Activated CD4-positive, alpha-beta memory T cell treated with anti-CD3 and anti-CD28 coated beads for 36 hours (primary cell): ENCODE measurements at regions not wholly inside any gene's neighbourhood (a gene's known extent, or its start where the extent isn't known, plus 50 kb on each side); places are given as distances from the start of the nearest gene placed in this dataset.
"Not testable (repeated sequence)": the region's sequence is repeated elsewhere in the genome, so short reads cannot be mapped to it uniquely, and the experiment has no call there.

Experiments
- CTCF ChIA-PET: fragments of 350-600 bp; sonication (Branson Sonifier 250); formaldehyde crosslinking; loops from one replicate; lab custom pipeline; 2021; ENCODE audit warnings: antibody characterized with exemption, inconsistent platforms; lab: Charles Lee
- POLR2A ChIA-PET: fragments of 350-600 bp; sonication (Branson Sonifier 250); formaldehyde crosslinking; loops from one replicate; lab custom pipeline; 2021; ENCODE audit warnings: antibody characterized with exemption; lab: Charles Lee
- DNase-seq: peaks from one replicate; pipeline ENCODE4 v3.0.0-alpha.2; 2020
- H3K27ac Mint-ChIP-seq: one replicate; pipeline ENCODE4 v1.8.0; 2021; ENCODE audit warnings: mixed read lengths
- H3K27me3 Mint-ChIP-seq: one replicate; pipeline ENCODE4 v1.8.0; 2021; ENCODE audit warnings: mixed read lengths
- H3K36me3 Mint-ChIP-seq: one replicate; pipeline ENCODE4 v1.8.0; 2021; ENCODE audit warnings: mixed read lengths
- H3K4me1 Mint-ChIP-seq: one replicate; pipeline ENCODE4 v1.8.0; 2021; ENCODE audit warnings: low read depth, mixed read lengths
- H3K4me3 Mint-ChIP-seq: one replicate; pipeline ENCODE4 v1.8.0; 2021; ENCODE audit warnings: mild to moderate bottlenecking, mixed read lengths
- H3K9me3 Mint-ChIP-seq: one replicate; pipeline ENCODE4 v1.8.0; 2021; ENCODE audit warnings: mixed read lengths
- intact Hi-C: fragments of 100-400 bp; cut with micrococcal nuclease; formaldehyde crosslinking; loops from one replicate; pipeline ENCODE4 v1.15.1; 2023

DNA sequence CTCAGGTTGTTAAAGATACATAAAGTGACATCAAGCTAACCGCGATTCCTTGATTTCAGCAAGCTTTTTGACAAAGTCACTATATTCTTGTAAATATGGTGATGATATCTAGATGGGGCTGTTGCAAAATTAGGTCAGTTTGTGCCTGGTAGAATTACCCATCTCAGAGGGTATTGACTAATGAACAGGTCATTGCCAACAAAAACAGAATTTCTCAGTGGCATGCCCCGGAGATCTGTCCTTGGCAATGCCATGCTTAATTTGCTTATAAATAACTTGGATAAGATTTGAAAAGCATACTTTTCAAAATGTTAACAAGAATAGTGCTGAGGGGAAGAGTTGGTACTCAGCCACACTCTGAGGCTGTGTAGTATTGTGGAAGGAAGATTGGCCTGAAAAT, 783.3 kb upstream of the SEMA6A start:
- Mint-ChIP-seq H3K4me1 (no peaks in the 10 kb centered on the region), H3K9me3 (peaks cover 7% of the 10 kb centered on the region), H3K4me3 (no peak overlapping the region), H3K27ac (no peak overlapping the region), H3K36me3 (no peaks in the 10 kb centered on the region), H3K27me3 (no peaks in the 10 kb centered on the region)
- ChIA-PET CTCF (no interaction called here), POLR2A (no interaction called here)
- no peak for DNase-seq
- intact Hi-C loops: no loop called here

GRCh38 chr5:117347280-117347679, 772.7 kb upstream of the SEMA6A start:
- Mint-ChIP-seq H3K27me3 (no peaks in the 10 kb centered on the region), H3K27ac (no peak overlapping the region), H3K4me1 (no peaks in the 10 kb centered on the region), H3K4me3 (no peak overlapping the region), H3K36me3 (no peaks in the 10 kb centered on the region), H3K9me3 (peaks cover 2% of the 10 kb centered on the region)
- intact Hi-C loops: no loop called here
- ChIA-PET POLR2A (no interaction called here), CTCF (no interaction called here)
- no peak for DNase-seq

GRCh38 chr5:117343726-117344125, 769.1 kb upstream of the SEMA6A start:
- H3K4me1 Mint-ChIP-seq, DNase-seq, intact Hi-C loops, H3K36me3 Mint-ChIP-seq, H3K27ac Mint-ChIP-seq, H3K9me3 Mint-ChIP-seq, H3K27me3 Mint-ChIP-seq, H3K4me3 Mint-ChIP-seq, CTCF ChIA-PET: not testable (repeated sequence)
- POLR2A ChIA-PET: interaction anchor here (0.7 kb wide), 1 partner anchor 104 kb away, joined by 3 read pairs; no protein-coding TSS in a partner anchor

- no peak overlapping the region for H3K27ac Mint-ChIP-seq
- H3K27me3 Mint-ChIP-seq: no peaks in the 10 kb centered on the region
- no peak for DNase-seq
- no peaks in the 10 kb centered on the region for H3K4me1 Mint-ChIP-seq
- intact Hi-C loops: no loop called here
- no peaks in the 10 kb centered on the region for H3K36me3 Mint-ChIP-seq
- POLR2A ChIA-PET: no interaction called here
- CTCF ChIA-PET: no interaction called here
- H3K9me3 Mint-ChIP-seq: no peaks in the 10 kb centered on the region
- no peak overlapping the region for H3K4me3 Mint-ChIP-seq
These were observed 762.6 kb upstream of the SEMA6A start for GRCh38 chr5:117337064-117337749.

GRCh38 chr5:117336208-117336607, 761.6 kb upstream of the SEMA6A start:
- no peaks in the 10 kb centered on the region for H3K9me3 Mint-ChIP-seq
- H3K27me3 Mint-ChIP-seq: no peaks in the 10 kb centered on the region
- ChIA-PET POLR2A (no interaction called here), CTCF (no interaction called here)
- no peak overlapping the region for H3K27ac Mint-ChIP-seq
- H3K36me3 Mint-ChIP-seq: no peaks in the 10 kb centered on the region
- no peak overlapping the region for H3K4me3 Mint-ChIP-seq
- H3K4me1 Mint-ChIP-seq: no peaks in the 10 kb centered on the region
- no peak for DNase-seq
- intact Hi-C loops: no loop called here

GRCh38 chr5:117333011-117333410, 758.4 kb upstream of the SEMA6A start:
- CTCF ChIA-PET: no interaction called here
- Mint-ChIP-seq H3K4me3 (no peak overlapping the region), H3K9me3 (no peaks in the 10 kb centered on the region), H3K36me3 (no peaks in the 10 kb centered on the region), H3K4me1 (no peaks in the 10 kb centered on the region), H3K27me3 (no peaks in the 10 kb centered on the region), H3K27ac (no peak overlapping the region)
- POLR2A ChIA-PET: no interaction called here
- intact Hi-C loops: no loop called here
- no peak for DNase-seq

- Mint-ChIP-seq H3K27ac (no peak overlapping the region), H3K9me3 (no peaks in the 10 kb centered on the region), H3K4me1 (no peaks in the 10 kb centered on the region), H3K27me3 (no peaks in the 10 kb centered on the region), H3K4me3 (no peak overlapping the region), H3K36me3 (no peaks in the 10 kb centered on the region)
- POLR2A ChIA-PET: no interaction called here
- CTCF ChIA-PET: no interaction called here
- no peak for DNase-seq
- intact Hi-C loops: no loop called here
These were observed 757.7 kb upstream of the SEMA6A start for GRCh38 chr5:117332341-117332740.

GRCh38 chr5:117327511-117327910, 752.9 kb upstream of the SEMA6A start:
- no peaks in the 10 kb centered on the region for H3K27me3 Mint-ChIP-seq
- no peak overlapping the region for H3K4me3 Mint-ChIP-seq
- intact Hi-C loops: no loop called here
- POLR2A ChIA-PET: no interaction called here
- DNase-seq: no peak
- no peak overlapping the region for H3K27ac Mint-ChIP-seq
- CTCF ChIA-PET: no interaction called here
- H3K9me3 Mint-ChIP-seq: peaks cover 8% of the 10 kb centered on the region
- H3K4me1 Mint-ChIP-seq: no peaks in the 10 kb centered on the region
- H3K36me3 Mint-ChIP-seq: no peaks in the 10 kb centered on the region

DNA sequence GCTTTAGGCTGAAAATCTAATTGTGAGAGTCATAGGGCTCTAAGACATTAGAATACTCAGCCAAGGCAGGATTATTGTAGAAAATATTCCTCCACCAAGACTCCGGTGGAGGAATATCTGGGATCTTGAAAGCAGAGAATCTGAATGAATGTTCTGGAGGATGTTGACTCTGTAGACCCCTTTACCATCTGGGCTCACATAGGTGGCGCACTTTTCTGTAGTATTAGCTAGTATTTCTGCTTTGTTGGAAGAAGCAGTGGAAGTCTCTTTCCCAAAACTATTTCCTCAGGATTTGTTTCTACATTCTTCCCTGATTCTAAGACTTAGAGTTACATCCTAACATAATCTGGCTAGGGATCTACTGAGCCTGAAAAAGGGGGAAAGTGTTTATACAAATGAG, 752.4 kb upstream of the SEMA6A start:
- H3K9me3 Mint-ChIP-seq: peaks cover 8% of the 10 kb centered on the region
- CTCF ChIA-PET: no interaction called here

GRCh38 chr5:117318528-117318927, 743.9 kb upstream of the SEMA6A start:
- peaks cover 3% of the 10 kb centered on the region for H3K9me3 Mint-ChIP-seq
- no peak overlapping the region for H3K4me3 Mint-ChIP-seq
- no peak overlapping the region for H3K27ac Mint-ChIP-seq
- H3K27me3 Mint-ChIP-seq: no peaks in the 10 kb centered on the region
- intact Hi-C loops: no loop called here
- CTCF ChIA-PET: no interaction called here
- POLR2A ChIA-PET: no interaction called here
- H3K36me3 Mint-ChIP-seq: no peaks in the 10 kb centered on the region
- no peaks in the 10 kb centered on the region for H3K4me1 Mint-ChIP-seq
- no peak for DNase-seq

More for the DNA sequence above, 752.4 kb upstream of the SEMA6A start:
- Mint-ChIP-seq H3K4me1 (no peaks in the 10 kb centered on the region), H3K4me3 (no peak overlapping the region), H3K36me3 (no peaks in the 10 kb centered on the region), H3K27me3 (no peaks in the 10 kb centered on the region), H3K27ac (no peak overlapping the region)
- intact Hi-C loops: no loop called here
- POLR2A ChIA-PET: no interaction called here
- no peak for DNase-seq

DNA sequence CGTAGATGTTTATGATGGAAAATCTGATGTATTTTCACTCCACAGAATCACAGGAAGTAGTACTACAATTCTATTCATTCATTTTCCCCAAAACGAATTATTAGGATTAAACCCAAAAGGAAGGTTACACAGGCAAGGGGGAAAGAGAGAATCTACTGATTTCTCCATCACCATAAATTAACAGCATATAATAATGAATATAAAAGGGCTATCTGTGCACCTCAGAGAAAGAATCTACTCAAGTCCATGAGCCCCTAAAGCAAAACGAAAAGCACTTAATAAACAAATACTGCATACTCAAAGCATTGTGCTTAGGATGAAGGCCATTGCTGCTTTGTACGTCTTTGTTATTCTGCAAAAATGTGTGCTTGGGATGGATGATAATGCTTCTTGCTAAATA, 740.5 kb upstream of the SEMA6A start:
- no peak for DNase-seq
- intact Hi-C loops: no loop called here
- POLR2A ChIA-PET: no interaction called here
- CTCF ChIA-PET: no interaction called here
- Mint-ChIP-seq H3K36me3 (no peaks in the 10 kb centered on the region), H3K4me3 (no peak overlapping the region), H3K4me1 (no peaks in the 10 kb centered on the region), H3K9me3 (peaks cover 3% of the 10 kb centered on the region), H3K27me3 (no peaks in the 10 kb centered on the region), H3K27ac (no peak overlapping the region)

- DNase-seq, CTCF ChIA-PET, H3K36me3 Mint-ChIP-seq, H3K4me3 Mint-ChIP-seq, H3K27me3 Mint-ChIP-seq, H3K27ac Mint-ChIP-seq, intact Hi-C loops, H3K4me1 Mint-ChIP-seq, POLR2A ChIA-PET, H3K9me3 Mint-ChIP-seq: not testable (repeated sequence)
These were observed 730.0 kb upstream of the SEMA6A start for GRCh38 chr5:117304512-117305107.

- no peak overlapping the region for H3K27ac Mint-ChIP-seq
- no peak for DNase-seq
- intact Hi-C loops: no loop called here
- POLR2A ChIA-PET: no interaction called here
- H3K9me3 Mint-ChIP-seq: peaks cover 4% of the 10 kb centered on the region
- H3K4me1 Mint-ChIP-seq: no peaks in the 10 kb centered on the region
- no peaks in the 10 kb centered on the region for H3K27me3 Mint-ChIP-seq
- H3K4me3 Mint-ChIP-seq: no peak overlapping the region
- H3K36me3 Mint-ChIP-seq: no peaks in the 10 kb centered on the region
- CTCF ChIA-PET: no interaction called here
These were observed 728.3 kb upstream of the SEMA6A start for GRCh38 chr5:117302949-117303348.
